DMS53 treated with DMSO at 0.1 percent for 48 hours (cell line): ENCODE measurements at regions not wholly inside any gene's neighbourhood (a gene's known extent, or its start where the extent isn't known, plus 50 kb on each side); places are given as distances from the start of the nearest gene placed in this dataset.
A peak's percentile ranks its signal among the peaks of the same experiment; 100 is the strongest.

ENCODE experiments used
- DNase-seq: peaks from one replicate; lab custom pipeline; 2025; ENCODE audit not compliant: unreplicated experiment; lab: John Stamatoyannopoulos, UW

DNA sequence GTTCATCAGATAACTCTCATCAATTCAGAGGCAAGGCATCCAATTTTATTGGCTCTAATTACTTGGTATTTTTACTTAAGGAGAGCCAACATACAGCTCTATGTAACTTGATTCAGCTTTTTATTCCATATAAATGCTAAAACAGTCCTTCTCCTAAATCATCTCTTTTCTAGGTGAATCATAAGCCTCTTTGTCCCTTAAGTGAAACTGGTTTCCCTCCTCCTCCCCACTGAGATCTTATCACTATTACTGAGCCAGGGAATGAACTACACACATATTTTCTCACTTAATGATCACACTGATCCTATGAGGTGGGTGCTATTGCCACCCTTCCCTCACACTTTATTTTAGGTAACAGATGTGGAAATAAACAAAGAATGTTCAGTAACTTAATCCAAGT, 1143.8 kb downstream of the MAT2B start:
- DNase-seq: no peak

DNA sequence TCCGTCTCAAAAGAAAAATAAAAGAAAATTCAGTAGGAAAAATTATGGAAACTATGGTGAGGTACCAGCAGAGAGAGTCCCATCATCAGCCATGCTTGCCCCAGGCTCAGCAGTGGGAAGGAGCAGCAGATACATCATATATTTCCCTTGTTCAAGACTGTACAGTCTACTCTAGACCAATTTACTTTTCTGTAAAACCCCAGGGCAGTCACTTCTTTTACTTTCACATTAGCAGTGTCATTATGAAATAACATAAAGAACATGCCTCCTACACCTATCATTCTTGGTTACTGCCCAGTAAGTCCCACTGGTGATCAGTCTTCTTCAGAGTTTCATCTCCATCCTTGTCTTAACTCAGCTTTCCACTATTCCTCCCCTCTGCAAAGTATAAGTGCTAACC, 1145.0 kb downstream of the MAT2B start:
- DNase-seq: no peak

DNA sequence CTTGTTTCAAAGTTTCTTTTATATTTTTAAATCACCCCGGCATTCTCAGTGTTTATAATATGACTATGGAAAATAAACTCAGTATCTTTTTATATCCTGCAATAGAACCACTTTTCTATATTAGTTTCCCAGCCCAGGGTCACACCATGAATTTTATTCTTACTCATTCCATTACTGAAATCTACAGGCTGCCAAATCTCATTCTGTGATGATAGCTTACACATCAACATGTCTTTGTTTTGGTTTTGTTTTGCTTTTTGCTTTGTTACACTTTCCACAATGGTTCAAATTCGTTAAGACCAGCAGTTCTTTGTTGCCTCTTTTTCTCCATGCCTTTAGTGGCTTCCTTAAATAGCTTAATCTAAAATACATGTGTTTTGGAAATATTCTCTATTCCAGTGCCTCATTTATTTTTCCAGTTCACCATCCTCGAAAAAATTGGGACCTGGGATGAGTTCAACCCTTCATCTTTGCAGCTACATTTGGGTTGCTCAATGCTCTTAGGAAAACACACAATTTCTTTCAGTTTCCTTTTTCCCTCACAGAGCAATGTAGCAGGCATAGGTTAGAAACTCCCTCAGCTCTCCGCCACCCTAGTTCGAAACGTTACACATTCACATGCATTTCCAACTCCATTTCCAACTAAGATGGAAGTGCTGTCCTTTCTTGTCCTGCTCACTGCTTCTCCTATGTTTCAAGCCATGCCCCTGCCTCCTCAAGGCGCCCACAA, 1146.3 kb downstream of the MAT2B start:
- DNase-seq: no peak

DNA sequence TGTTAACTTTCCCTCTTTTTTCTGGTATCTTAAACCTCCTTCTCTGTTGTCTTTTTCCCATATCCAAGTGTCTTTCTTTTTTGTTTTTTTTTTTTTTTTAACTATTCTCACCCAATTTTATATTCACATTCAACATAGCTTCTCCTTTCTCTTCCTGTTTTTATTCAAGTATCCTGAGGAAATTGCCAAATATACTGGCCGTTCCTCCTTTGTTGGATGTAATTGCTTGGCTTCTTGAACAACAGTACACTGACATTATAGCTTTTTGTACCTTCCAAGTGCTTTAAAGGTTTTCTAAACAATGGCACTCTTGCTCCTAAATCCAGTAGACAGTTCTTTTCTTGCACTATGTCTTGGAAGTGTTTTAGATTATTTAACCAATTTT, 1146.8 kb downstream of the MAT2B start:
- no peak for DNase-seq

DNA sequence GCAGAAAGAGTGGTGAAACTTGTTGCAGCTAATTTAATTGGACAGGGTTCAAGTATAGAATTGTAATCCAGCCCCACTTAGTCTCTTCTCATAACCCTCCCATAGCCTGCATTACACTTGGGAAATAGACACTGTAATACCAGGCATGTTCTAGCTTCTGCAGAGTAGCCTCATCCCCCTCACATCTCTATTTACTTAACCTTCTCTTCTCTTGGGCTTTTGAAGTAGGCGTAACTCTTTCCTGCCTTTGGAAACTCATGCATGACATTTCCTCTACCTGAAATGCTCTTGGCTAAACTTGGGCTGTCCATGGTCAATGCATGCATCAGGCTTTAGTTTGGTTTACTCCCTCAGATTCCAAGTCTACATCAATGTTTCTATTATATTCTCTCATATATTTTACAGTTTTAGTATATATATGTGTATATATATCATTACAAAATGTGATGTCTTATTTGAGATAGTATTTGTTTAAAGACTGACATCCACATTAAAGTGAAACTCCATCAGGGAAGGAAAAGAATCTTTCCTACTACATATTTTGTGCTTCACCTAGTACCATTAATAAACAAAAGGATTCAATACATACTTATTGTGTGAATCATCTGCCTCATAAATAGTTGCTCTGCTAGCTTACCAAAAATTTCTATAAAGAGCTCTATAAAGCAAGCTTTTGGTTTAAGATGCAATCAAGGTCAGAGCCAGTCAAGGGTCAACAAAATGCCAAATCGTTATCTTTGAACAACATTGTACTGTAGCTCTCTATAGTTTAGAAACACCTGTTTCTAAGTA, 1158.0 kb downstream of the MAT2B start:
- no peak for DNase-seq

DNA sequence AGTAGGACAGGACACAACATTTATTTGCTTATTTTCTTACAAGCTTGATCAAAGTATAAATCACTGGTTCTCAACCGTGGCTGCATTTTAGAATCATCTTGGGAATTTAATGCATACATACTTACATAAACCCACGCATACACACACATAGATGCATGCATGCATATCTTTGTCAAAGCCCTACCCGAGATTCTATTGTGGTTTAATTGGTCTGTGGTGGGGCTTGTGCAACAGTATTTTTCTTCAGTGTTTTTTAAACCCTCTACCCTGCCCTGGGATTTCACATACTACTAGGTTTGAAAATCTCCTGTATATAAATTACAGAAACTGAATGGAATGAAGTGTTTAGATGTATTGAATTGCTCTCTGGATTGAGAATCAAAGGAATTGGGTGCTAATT, 1166.2 kb downstream of the MAT2B start:
- DNase-seq: no peak

DNA sequence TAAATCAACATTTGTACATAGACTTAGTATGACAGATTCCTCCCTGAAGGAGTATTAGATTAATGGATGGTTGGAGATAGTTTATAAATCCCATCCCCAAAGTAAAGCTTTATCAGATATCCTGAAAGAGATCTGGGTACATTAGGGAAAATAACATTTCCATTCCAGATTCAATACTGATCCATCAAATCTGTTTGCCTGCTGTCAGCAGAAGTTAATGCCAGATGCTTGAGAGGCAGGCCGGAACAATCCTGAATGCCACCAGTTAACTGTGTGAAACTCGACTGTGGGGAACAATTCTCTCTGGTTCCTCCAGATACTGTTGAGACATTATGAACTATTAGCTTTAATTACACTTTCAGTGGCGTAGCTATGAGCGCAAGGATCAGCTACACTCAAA, 1166.8 kb downstream of the MAT2B start:
- DNase-seq: no peak

DNA sequence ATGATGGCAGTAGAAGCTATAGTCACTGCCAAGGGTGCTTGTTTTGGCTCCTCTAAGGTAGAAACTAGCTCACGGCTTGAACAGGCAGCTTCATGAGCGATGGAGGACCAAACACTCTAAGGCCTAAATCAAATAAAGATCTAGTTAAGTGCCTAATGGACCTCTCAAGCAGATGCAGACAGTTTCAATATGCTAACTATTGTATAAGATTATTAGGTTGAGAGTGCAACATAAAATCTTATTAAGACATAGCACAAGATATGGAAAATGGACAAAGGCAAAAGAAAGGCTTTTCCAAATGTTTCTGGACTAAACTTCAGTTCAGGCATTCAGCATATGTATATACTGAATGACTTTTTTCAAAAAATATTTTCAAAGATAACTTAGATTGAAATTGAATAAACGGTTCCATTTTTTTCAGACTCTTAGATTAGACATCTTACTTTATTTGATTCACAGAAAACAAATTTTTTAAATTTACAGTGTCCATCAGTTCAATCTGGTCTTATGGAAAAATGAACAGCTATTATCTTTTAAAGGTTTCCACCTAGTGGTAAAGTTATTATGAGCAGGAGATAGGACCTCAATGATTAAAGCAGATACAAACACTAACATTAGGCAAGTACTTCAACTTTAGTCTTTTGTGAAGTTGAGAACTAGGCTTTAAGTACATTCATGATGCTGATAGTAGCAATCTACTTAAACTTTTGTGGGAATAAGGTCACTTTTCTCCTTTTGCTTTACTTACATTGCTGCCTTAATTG, 1167.7 kb downstream of the MAT2B start:
- DNase-seq: peak; percentile 3

DNA sequence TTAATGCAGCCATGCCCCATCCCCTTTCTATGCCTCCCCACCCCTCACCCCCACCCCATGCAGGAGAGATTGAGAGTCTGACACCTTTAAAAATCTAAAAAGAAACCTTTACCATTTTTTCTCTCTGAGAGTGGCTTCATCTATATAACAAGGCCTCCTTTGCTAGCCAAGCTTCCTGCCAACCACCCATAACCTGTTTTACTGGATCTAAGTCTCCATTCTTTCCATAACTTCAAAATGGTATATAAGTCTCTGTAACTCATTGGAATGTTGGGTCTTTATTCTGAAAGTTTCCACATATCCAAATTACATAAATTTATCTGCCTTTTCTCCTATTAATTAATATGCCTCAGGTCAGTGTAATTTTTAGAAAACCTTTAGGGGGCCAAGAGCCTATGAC, 1174.0 kb downstream of the MAT2B start:
- no peak for DNase-seq

DNA sequence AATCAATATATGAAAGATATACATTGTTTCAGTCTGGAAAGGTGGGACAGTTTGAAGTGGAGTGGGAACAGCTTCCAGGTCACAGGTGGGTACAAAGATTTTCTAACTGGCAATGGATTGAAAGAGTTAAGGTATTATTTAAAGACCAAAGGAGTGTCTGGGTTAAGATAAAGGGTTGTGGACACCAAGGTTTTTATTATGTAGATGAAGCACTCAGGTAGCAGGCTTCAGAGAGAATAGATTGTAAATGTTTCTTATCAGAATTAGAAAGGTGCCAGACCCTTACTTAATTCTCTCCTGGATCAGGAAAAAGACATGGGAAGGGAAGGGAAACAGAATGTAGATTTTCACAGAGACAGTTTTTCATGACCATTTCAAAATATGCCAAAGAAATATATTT, 1174.8 kb downstream of the MAT2B start:
- no peak for DNase-seq

DNA sequence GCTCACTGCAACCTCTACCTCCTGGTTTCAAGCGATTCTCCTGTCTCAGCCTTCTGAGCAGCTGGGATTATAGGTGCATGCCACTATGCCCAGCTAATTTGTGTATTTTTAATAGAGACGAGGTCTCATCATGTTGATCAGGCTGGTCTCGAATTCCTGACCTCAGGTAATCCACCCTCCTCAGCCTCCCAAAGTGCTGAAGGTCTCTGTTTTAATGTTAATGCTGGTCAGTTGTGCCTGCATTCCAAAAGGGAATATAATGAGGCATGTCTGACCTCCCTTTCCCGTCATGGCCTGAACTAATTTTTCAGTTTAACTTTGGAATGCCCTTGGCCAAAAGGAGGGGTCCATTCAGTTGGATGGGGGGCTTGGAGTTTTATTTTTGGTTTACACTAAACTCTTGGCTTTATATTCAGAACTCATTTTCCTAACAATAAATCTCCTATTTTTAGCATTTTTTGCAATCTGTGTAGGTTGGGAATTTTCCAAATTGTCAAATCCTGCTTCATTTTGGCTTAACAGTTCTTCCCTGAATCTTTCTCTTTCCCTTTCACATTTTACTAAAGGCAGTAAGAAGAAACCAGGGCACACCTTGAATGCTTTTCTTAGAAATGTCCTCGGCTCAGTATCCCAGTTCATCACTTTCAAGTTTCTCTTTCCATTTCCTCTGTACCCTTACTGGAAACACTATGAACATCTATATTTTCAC, 1175.5 kb downstream of the MAT2B start:
- no peak for DNase-seq

DNA sequence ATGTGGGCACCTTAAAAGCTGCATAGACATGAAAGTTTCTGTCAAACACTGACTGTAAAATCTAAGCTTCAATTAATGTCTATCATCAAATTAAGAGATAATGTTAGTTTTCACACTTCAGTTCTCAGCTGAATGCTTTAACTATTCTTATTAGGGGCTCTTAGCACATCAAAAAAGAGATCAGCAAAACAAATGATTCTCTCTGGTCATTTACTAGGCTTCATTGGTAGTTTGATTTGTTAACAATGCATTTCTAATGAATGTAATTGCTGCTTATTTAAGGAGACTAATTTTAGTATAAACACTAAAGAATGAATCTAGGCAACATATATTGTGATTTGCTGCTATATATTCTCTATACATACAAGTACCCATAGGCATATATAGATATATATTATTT, 1182.0 kb downstream of the MAT2B start:
- DNase-seq: no peak

DNA sequence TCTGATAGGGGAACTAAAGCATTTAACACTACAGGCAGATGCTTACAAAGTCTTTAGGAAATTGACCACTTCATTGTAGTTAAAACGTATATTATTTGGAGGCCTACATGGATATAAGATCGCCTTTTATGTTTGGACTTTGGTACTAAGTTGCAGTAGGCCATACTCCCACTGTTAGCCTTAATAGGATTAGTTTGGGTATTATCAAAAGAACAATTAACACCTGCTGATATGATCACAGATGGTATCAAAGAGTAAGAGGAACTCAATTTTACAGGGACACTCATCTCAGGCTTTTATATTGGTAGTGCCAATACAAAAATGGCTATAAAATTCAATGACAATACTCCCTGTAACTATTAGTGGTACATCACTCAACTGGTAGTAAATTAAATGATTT, 1183.0 kb downstream of the MAT2B start:
- DNase-seq: no peak

DNA sequence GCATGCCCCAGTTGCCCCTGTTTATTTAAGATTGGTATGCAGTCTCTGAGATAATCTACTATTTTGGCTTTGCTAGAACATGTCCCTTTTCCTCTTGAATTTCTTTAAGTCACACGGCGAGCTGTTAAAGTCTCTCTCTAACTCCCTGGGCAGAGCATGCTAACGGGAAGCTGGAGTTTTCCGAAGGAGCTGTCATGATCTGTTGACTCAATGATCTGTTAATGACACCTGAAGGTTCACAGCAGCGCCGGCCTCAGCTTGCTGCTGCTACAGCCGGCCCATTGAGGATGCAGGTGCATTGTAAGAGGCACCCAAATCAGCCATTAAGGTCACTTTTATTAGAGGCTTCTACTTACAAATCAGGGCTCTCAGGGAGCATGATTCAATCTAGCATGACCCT, 1203.4 kb downstream of the MAT2B start:
- no peak for DNase-seq

DNA sequence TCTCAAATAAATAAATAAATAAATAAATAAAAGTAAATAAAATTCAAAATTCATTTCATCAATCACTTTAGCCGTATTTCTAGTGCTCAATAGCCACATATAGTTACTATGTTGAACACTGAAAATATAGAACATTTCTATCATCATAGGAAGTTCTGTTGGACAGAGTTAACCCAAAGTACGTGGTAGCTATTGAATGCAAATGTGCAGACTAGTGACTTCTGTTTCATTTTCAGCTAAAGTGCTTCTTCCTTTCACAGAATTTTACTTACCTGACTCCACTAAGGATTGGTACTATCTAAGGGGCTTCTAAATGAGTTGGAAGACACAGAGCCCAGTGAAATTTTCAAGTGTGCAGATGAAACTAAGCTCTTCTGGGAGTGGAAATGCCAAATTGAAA, 1208.3 kb downstream of the MAT2B start:
- DNase-seq: no peak

DNA sequence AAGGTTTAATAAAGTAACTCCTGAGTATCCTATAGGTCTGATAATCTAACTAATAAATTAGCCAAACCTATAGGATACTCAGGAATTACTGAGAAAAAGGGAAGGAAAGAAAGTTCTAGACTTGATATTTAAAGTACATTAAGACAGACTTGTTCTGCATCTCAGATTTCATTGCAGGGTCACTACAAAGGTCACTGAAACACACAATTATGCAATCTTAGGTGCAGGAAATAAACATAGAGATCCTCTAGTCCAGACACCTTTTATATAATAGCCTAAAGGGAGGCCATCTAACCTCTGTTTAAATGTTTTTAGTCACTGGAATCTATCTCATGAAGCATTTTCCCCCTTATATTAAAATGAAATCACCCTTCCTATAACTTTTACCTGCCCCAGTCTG, 1215.7 kb downstream of the MAT2B start:
- no peak for DNase-seq

DNA sequence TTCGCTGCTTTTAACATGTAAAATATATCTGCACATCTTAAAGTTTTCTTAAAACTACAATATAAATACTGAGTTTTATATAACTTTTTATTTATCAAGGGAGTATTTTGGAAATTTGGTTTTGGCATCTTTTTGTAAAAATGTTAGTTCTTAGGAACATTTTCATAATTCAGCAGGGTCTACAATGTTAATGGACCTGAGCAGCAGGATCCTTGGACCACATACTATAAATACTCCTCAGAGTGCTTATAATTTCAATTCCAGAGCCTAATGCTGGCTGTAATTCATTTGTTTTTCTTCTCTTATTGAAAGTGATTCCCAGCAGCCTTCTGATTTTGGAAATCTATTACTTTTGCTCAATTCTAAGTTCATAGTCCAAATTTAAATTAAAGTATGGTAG, 1216.2 kb downstream of the MAT2B start:
- DNase-seq: no peak

DNA sequence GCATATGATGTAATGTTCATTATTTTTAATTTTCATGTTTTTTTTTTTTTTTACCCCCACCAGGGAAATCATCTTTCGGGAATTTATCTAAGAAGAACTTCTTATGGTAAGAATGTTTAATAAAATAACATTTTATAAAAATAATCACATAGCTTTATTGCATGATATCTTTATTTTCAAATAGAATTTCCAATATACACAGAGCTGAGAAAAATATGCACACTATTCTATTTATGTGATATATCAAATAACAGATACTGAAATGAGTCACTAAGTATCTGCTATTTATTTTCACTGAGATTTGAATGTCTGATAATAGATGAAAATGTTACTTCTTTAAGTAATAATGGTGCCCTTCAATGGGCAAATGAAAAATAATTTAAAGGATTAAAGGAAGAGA, 1217.3 kb downstream of the MAT2B start:
- DNase-seq: no peak

DNA sequence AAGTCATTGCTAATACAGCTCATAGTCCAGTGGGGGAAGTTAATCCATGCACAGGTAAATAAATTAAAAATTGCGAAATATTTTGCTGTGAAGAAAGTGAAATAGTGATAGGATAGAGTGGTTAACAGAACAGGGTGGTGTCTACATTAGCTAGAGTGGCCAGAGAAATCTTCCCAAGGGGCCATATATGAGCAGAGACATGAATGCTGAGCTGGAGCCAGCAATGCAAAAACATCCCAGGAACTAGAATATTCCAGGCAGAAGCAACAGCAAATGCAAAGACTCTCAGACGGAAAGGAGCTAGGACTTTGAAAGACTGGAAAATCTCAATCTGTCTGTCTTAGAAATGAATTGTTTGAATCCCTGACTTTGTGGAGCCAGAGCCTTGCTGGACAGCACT, 1221.6 kb downstream of the MAT2B start:
- no peak for DNase-seq

DNA sequence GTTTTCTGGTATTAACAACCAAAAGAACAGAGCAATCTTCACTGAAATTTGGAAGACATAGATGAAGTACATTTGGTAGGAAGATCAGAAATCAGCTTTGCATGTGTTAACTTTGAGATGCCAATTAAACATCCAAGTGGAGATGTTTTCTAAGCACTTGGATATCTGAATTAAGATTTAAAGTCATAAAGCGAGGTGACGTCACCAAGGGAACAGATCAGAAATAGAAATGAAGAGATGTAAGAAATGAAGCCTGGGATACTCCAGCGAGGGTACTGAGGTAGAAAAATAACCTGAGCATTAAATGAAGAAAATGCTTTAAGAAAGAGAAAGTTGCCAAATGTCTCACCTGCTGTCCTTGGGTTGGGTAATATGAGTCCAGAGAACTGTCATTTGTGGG, 1223.3 kb downstream of the MAT2B start:
- DNase-seq: no peak

DNA sequence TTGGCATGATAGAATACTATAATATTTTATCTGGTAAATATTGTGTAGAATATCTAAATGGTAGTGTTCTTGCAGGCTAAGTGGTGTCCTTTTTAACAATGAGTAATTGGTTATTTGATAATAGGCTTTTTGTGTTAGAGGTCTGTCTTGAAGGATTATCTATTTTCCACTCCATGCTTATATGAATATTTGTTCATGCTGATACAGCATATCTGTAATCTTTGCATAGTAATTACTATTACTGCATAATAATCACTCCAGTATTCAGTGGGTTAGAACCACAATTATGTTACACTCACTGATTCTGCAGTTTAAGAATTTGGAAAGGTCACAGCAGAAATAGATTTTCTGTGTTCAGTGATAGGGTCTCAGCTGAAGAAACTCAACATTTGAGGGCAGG, 1229.9 kb downstream of the MAT2B start:
- DNase-seq: no peak
